ENCODE measurements at regions not wholly inside any gene's neighbourhood (a gene's known extent, or its start where the extent isn't known, plus 50 kb on each side); places are given as distances from the start of the nearest gene placed in this dataset.
"Not testable (repeated sequence)": the region's sequence is repeated elsewhere in the genome, so short reads cannot be mapped to it uniquely, and the experiment has no call there.

GRCh38 chr16:85279402-85279801, 167.1 kb upstream of the CIBAR2 start:
- intact Hi-C loops (cut with DNase I) = loop anchor here in 1 of 4 donors (10.0 kb wide), 1 partner anchor 435 kb away; no protein-coding TSS in a partner anchor
- Histone ChIP-seq H3K4me3 (ENCODE audit: low read length) (no peak overlapping the region), H3K9me3 (ENCODE audit: control insufficient read depth, low read length) (no peaks in the 10 kb centered on the region), H3K27me3 (ENCODE audit: control insufficient read depth, insufficient read depth) (no peaks in the 10 kb centered on the region), H3K4me1 (ENCODE audit: control insufficient read depth, insufficient read depth, low read length) (peaks cover 6% of the 10 kb centered on the region), H3K27ac (ENCODE audit: low read length) (no peak overlapping the region)
- no peak for DNase-seq
- ATAC-seq = no peak
- 88% methylated on average over 4 of the region's 4 CpGs for WGBS

- H3K27me3 ChIP-seq (ENCODE audit: control insufficient read depth, insufficient read depth) = no peaks in the 10 kb centered on the region
- 76% methylated on average over 21 of the region's 21 CpGs for WGBS
- H3K9me3 ChIP-seq (ENCODE audit: control insufficient read depth, low read length) = no peaks in the 10 kb centered on the region
- intact Hi-C loops (cut with DNase I) = loop anchor here in 1 of 4 donors (10.0 kb wide), 1 partner anchor 435 kb away; no protein-coding TSS in a partner anchor
- peaks cover 6% of the 10 kb centered on the region for H3K4me1 ChIP-seq (ENCODE audit: control insufficient read depth, insufficient read depth, low read length)
- H3K4me3 ChIP-seq (ENCODE audit: low read length) = no peak overlapping the region
- peak; percentile 31 to 32 for ATAC-seq
- H3K27ac ChIP-seq (ENCODE audit: low read length) = no peak overlapping the region
- peak; percentile 72 to 87 (median 83) for DNase-seq
Observed at GRCh38 chr16:85279825-85280545, 167.7 kb upstream of the CIBAR2 start.

GRCh38 chr16:85281181-85281580, 168.9 kb upstream of the CIBAR2 start:
- Histone ChIP-seq H3K27me3 (ENCODE audit: control insufficient read depth, insufficient read depth) (no peaks in the 10 kb centered on the region), H3K4me3 (ENCODE audit: low read length) (no peak overlapping the region), H3K9me3 (ENCODE audit: control insufficient read depth, low read length) (no peaks in the 10 kb centered on the region), H3K4me1 (ENCODE audit: control insufficient read depth, insufficient read depth, low read length) (peaks cover 6% of the 10 kb centered on the region), H3K27ac (ENCODE audit: low read length) (no peak overlapping the region)
- DNase-seq = no peak
- intact Hi-C loops (cut with DNase I) = no loop called here
- ATAC-seq = no peak
- WGBS = 78% methylated on average over 9 of the region's 9 CpGs

GRCh38 chr16:85282842-85283241, 170.6 kb upstream of the CIBAR2 start:
- peaks cover 6% of the 10 kb centered on the region for H3K4me1 ChIP-seq (ENCODE audit: control insufficient read depth, insufficient read depth, low read length)
- no peaks in the 10 kb centered on the region for H3K27me3 ChIP-seq (ENCODE audit: control insufficient read depth, insufficient read depth)
- WGBS = 88% methylated on average over 8 of the region's 8 CpGs
- DNase-seq (no peak), ATAC-seq (no peak)
- no peak overlapping the region for H3K4me3 ChIP-seq (ENCODE audit: low read length)
- no peaks in the 10 kb centered on the region for H3K9me3 ChIP-seq (ENCODE audit: control insufficient read depth, low read length)
- no peak overlapping the region for H3K27ac ChIP-seq (ENCODE audit: low read length)
- intact Hi-C loops (cut with DNase I) = no loop called here

- no peaks in the 10 kb centered on the region for H3K27me3 ChIP-seq (ENCODE audit: control insufficient read depth, insufficient read depth)
- intact Hi-C loops (cut with DNase I) = no loop called here
- no peak for ATAC-seq
- H3K4me1 ChIP-seq (ENCODE audit: control insufficient read depth, insufficient read depth, low read length) = peaks cover 6% of the 10 kb centered on the region
- no peak overlapping the region for H3K4me3 ChIP-seq (ENCODE audit: low read length)
- 94% methylated on average over 22 of the region's 22 CpGs for WGBS
- DNase-seq = no peak
- H3K9me3 ChIP-seq (ENCODE audit: control insufficient read depth, low read length) = no peaks in the 10 kb centered on the region
- H3K27ac ChIP-seq (ENCODE audit: low read length) = no peak overlapping the region
Observed at GRCh38 chr16:85283305-85284050, 171.2 kb upstream of the CIBAR2 start.

- H3K27me3 ChIP-seq (ENCODE audit: control insufficient read depth, insufficient read depth) = no peaks in the 10 kb centered on the region
- H3K4me3 ChIP-seq (ENCODE audit: low read length) = no peak overlapping the region
- H3K4me1 ChIP-seq (ENCODE audit: control insufficient read depth, insufficient read depth, low read length) = peaks cover 6% of the 10 kb centered on the region
- ATAC-seq (no peak), DNase-seq (no peak)
- WGBS = 76% methylated on average over 38 of the region's 38 CpGs
- intact Hi-C loops (cut with DNase I) = no loop called here
- H3K9me3 ChIP-seq (ENCODE audit: control insufficient read depth, low read length) = no peaks in the 10 kb centered on the region
- H3K27ac ChIP-seq (ENCODE audit: low read length) = no peak overlapping the region
Observed at GRCh38 chr16:85284141-85284817, 172.0 kb upstream of the CIBAR2 start.

- DNase-seq (no peak), ATAC-seq (no peak)
- Histone ChIP-seq H3K27me3 (ENCODE audit: control insufficient read depth, insufficient read depth) (no peaks in the 10 kb centered on the region), H3K4me3 (ENCODE audit: low read length) (no peak overlapping the region), H3K9me3 (ENCODE audit: control insufficient read depth, low read length) (no peaks in the 10 kb centered on the region), H3K4me1 (ENCODE audit: control insufficient read depth, insufficient read depth, low read length) (peaks cover 4% of the 10 kb centered on the region), H3K27ac (ENCODE audit: low read length) (peak overlapping the region; percentile 57)
- intact Hi-C loops (cut with DNase I) = no loop called here
- 77% methylated on average over 7 of the region's 7 CpGs for WGBS
Observed at GRCh38 chr16:85285681-85286065, 173.4 kb upstream of the CIBAR2 start.

- no peak overlapping the region for H3K4me3 ChIP-seq (ENCODE audit: low read length)
- no peaks in the 10 kb centered on the region for H3K27me3 ChIP-seq (ENCODE audit: control insufficient read depth, insufficient read depth)
- H3K9me3 ChIP-seq (ENCODE audit: control insufficient read depth, low read length) = no peaks in the 10 kb centered on the region
- peak; percentile 88 to 93 (median 91) for DNase-seq
- intact Hi-C loops (cut with DNase I) = no loop called here
- WGBS = 52% methylated on average over 29 of the region's 29 CpGs
- no peaks in the 10 kb centered on the region for H3K4me1 ChIP-seq (ENCODE audit: control insufficient read depth, insufficient read depth, low read length)
- peak; percentile 80 to 85 for ATAC-seq
- H3K27ac ChIP-seq (ENCODE audit: low read length) = peak overlapping the region; percentile 58
Observed at GRCh38 chr16:85286066-85286831, 174.0 kb upstream of the CIBAR2 start.

GRCh38 chr16:85286951-85287814, 174.9 kb upstream of the CIBAR2 start:
- 61% methylated on average over 34 of the region's 34 CpGs for WGBS
- ATAC-seq = peak; percentile 31 to 55
- H3K4me1 ChIP-seq (ENCODE audit: control insufficient read depth, insufficient read depth, low read length) = no peaks in the 10 kb centered on the region
- peak overlapping the region; percentile 48 for H3K27ac ChIP-seq (ENCODE audit: low read length)
- intact Hi-C loops (cut with DNase I) = no loop called here
- no peaks in the 10 kb centered on the region for H3K27me3 ChIP-seq (ENCODE audit: control insufficient read depth, insufficient read depth)
- peak; percentile 83 to 92 (median 90) for DNase-seq
- no peaks in the 10 kb centered on the region for H3K9me3 ChIP-seq (ENCODE audit: control insufficient read depth, low read length)
- H3K4me3 ChIP-seq (ENCODE audit: low read length) = no peak overlapping the region

- H3K4me3 ChIP-seq (ENCODE audit: low read length); H3K9me3 ChIP-seq (ENCODE audit: control insufficient read depth, low read length); DNase-seq; ATAC-seq; H3K4me1 ChIP-seq (ENCODE audit: control insufficient read depth, insufficient read depth, low read length); H3K27me3 ChIP-seq (ENCODE audit: control insufficient read depth, insufficient read depth); H3K27ac ChIP-seq (ENCODE audit: low read length); intact Hi-C loops (cut with DNase I): not testable (repeated sequence)
- WGBS = 94% methylated on average over 13 of the region's 13 CpGs
Observed at GRCh38 chr16:85287815-85288109, 175.5 kb upstream of the CIBAR2 start.
